DOHH2 (cell line): ENCODE measurements at regions not wholly inside any gene's neighbourhood (a gene's known extent, or its start where the extent isn't known, plus 50 kb on each side); places are given as distances from the start of the nearest gene placed in this dataset.

Experiments
- CTCF ChIP-seq: fragments of 200-600 bp; sonication (generic); IDR thresholded peaks from one replicate; pipeline ENCODE4 v1.5.1; 2014; ENCODE audit warnings: antibody characterized with exemption, mild to moderate bottlenecking, low read depth, low read length; ENCODE audit not compliant: poor library complexity, severe bottlenecking
- EZH2phosphoT487 ChIP-seq: fragments of 200-600 bp; sonication (generic); IDR thresholded peaks from 2 replicates; pipeline ENCODE4 v1.6.1; 2017; ENCODE audit warnings: borderline replicate concordance, mild to moderate bottlenecking, antibody characterized with exemption, low read length, moderate library complexity, mixed read lengths

GRCh38 chr14:84025106-84026012 is 1504.6 kb upstream of the FLRT2 start:
- no peak for TF ChIP-seq CTCF
- no peak for TF ChIP-seq EZH2phosphoT487
